HG03039 (cell line): ENCODE measurements at regions not wholly inside any gene's neighbourhood (a gene's known extent, or its start where the extent isn't known, plus 50 kb on each side); places are given as distances from the start of the nearest gene placed in this dataset.

Experiments
- ATAC-seq: cut with Tn5 transposase; IDR thresholded peaks from one replicate; pipeline ENCODE4 v1.9.1; 2021; ENCODE audit warnings: mild to moderate bottlenecking, moderate library complexity; ENCODE audit not compliant: unreplicated experiment

- no peak for ATAC-seq
These were observed 1291.3 kb downstream of the FSTL5 start for GRCh38 chr4:160872491-160872890.

- no peak for ATAC-seq
These were observed 1286.6 kb downstream of the FSTL5 start for GRCh38 chr4:160877087-160877790.

GRCh38 chr4:160880180-160880579 lies 1283.6 kb downstream of the FSTL5 start:
- ATAC-seq, result no peak

GRCh38 chr4:160887668-160888067 lies 1276.1 kb downstream of the FSTL5 start:
- no peak for ATAC-seq

- ATAC-seq, result no peak
These were observed 1269.7 kb downstream of the FSTL5 start for GRCh38 chr4:160894128-160894527.

GRCh38 chr4:160894809-160895208 lies 1269.0 kb downstream of the FSTL5 start:
- ATAC-seq, result no peak

GRCh38 chr4:160927311-160927710 lies 1236.5 kb downstream of the FSTL5 start:
- ATAC-seq, result no peak

GRCh38 chr4:160928482-160928881 lies 1235.3 kb downstream of the FSTL5 start:
- no peak for ATAC-seq

- ATAC-seq, result no peak
These were observed 1216.1 kb downstream of the FSTL5 start for GRCh38 chr4:160947653-160948052.

- ATAC-seq, result no peak
These were observed 1206.9 kb downstream of the FSTL5 start for GRCh38 chr4:160956875-160957274.

- ATAC-seq, result no peak
These were observed 1193.9 kb downstream of the FSTL5 start for GRCh38 chr4:160969925-160970324.

- ATAC-seq, result no peak
These were observed 1183.7 kb downstream of the FSTL5 start for GRCh38 chr4:160980091-160980490.

- no peak for ATAC-seq
These were observed 1182.7 kb downstream of the FSTL5 start for GRCh38 chr4:160981083-160981482.

- no peak for ATAC-seq
These were observed 1180.8 kb downstream of the FSTL5 start for GRCh38 chr4:160983035-160983434.

GRCh38 chr4:161002386-161002785 lies 1161.4 kb downstream of the FSTL5 start:
- no peak for ATAC-seq

- ATAC-seq, result no peak
These were observed 1160.3 kb downstream of the FSTL5 start for GRCh38 chr4:161003418-161004057.

- ATAC-seq, result no peak
These were observed 1158.1 kb downstream of the FSTL5 start for GRCh38 chr4:161005746-161006145.

GRCh38 chr4:161008527-161008926 lies 1155.3 kb downstream of the FSTL5 start:
- no peak for ATAC-seq

GRCh38 chr4:161010227-161010626 lies 1153.6 kb downstream of the FSTL5 start:
- no peak for ATAC-seq
